HEK293T (cell line): ENCODE measurements at regions not wholly inside any gene's neighbourhood (a gene's known extent, or its start where the extent isn't known, plus 50 kb on each side); places are given as distances from the start of the nearest gene placed in this dataset.

Source experiments
- CTCF ChIA-PET: fragments of 350-600 bp; formaldehyde crosslinking; extraction: SDS; loops from one replicate; lab custom pipeline; 2021; ENCODE audit warnings: antibody characterized with exemption, inconsistent platforms; lab: Yijun Ruan, JAX
- POLR2A ChIA-PET: fragments of 350-600 bp; formaldehyde crosslinking; extraction: SDS; loops from one replicate; lab custom pipeline; 2020; ENCODE audit warnings: antibody characterized with exemption, inconsistent platforms; lab: Yijun Ruan, JAX
- DNase-seq: peaks from one replicate; pipeline ENCODE4 v3.0.0; 2012; ENCODE audit warnings: mixed read lengths; ENCODE audit errors: extremely low spot score
- ARNT ChIP-seq: fragments of 450-650 bp; IDR thresholded peaks from 2 replicates; pipeline ENCODE4 v1.6.1; 2017; ENCODE audit warnings: mild to moderate bottlenecking
- BHLHE40 ChIP-seq: fragments of 450-650 bp; IDR thresholded peaks from 2 replicates; pipeline ENCODE4 v1.6.1; 2016; ENCODE audit warnings: mild to moderate bottlenecking, moderate library complexity, borderline replicate concordance
- CTBP1 ChIP-seq: fragments of 450-650 bp; IDR thresholded peaks from 2 replicates; pipeline ENCODE4 v1.6.1; 2016; ENCODE audit warnings: borderline replicate concordance
- ELF4 ChIP-seq: fragments of 450-650 bp; IDR thresholded peaks from 2 replicates; pipeline ENCODE4 v1.6.1; 2017; ENCODE audit warnings: antibody characterized with exemption
- FOXA1 ChIP-seq: fragments of 450-650 bp; IDR thresholded peaks from 2 replicates; pipeline ENCODE4 v1.6.1; 2016; ENCODE audit warnings: mild to moderate bottlenecking
- FOXK2 ChIP-seq: fragments of 450-650 bp; IDR thresholded peaks from 2 replicates; pipeline ENCODE4 v1.6.1; 2016; ENCODE audit warnings: mild to moderate bottlenecking
- FOXM1 ChIP-seq: fragments of 450-650 bp; IDR thresholded peaks from 2 replicates; pipeline ENCODE4 v1.6.1; 2017; ENCODE audit warnings: mild to moderate bottlenecking, borderline replicate concordance
- HDGF ChIP-seq: fragments of 450-650 bp; IDR thresholded peaks from 2 replicates; pipeline ENCODE4 v1.6.1; 2017; ENCODE audit warnings: antibody characterized with exemption, borderline replicate concordance
- L3MBTL2 ChIP-seq: fragments of 450-650 bp; conservative IDR thresholded peaks from 2 replicates; pipeline ENCODE4 v1.6.1; 2016; ENCODE audit warnings: mild to moderate bottlenecking
- LEF1 ChIP-seq: fragments of 450-650 bp; IDR thresholded peaks from 2 replicates; pipeline ENCODE4 v1.6.1; 2017; ENCODE audit warnings: mild to moderate bottlenecking, borderline replicate concordance
- NFRKB ChIP-seq: fragments of 450-650 bp; IDR thresholded peaks from 2 replicates; pipeline ENCODE4 v1.6.1; 2016; ENCODE audit warnings: mild to moderate bottlenecking, moderate library complexity
- PKNOX1 ChIP-seq: fragments of 450-650 bp; IDR thresholded peaks from 2 replicates; pipeline ENCODE4 v1.6.1; 2016
- SP1 ChIP-seq: fragments of 450-650 bp; IDR thresholded peaks from 2 replicates; pipeline ENCODE4 v1.6.1; 2017
- SUZ12 ChIP-seq: fragments of 450-650 bp; IDR thresholded peaks from 2 replicates; pipeline ENCODE4 v1.6.1; 2016; ENCODE audit warnings: mild to moderate bottlenecking
- TARDBP ChIP-seq: fragments of 450-650 bp; IDR thresholded peaks from 2 replicates; pipeline ENCODE4 v1.6.1; 2016
- ZNF384 ChIP-seq: fragments of 450-650 bp; IDR thresholded peaks from 2 replicates; pipeline ENCODE4 v1.6.1; 2016

- ChIA-PET POLR2A (no interaction called here), CTCF (no interaction called here)
- TF ChIP-seq LEF1 = no peak
- no peak for TF ChIP-seq FOXA1
- TF ChIP-seq FOXM1 = no peak
- no peak for TF ChIP-seq NFRKB
- no peak for TF ChIP-seq HDGF
- no peak for TF ChIP-seq ELF4
- DNase-seq = no peak
These were observed 248.7 kb downstream of the SOX11 start for GRCh38 chr2:5940596-5941535.

- ChIA-PET CTCF (no interaction called here), POLR2A (no interaction called here)
- no peak for TF ChIP-seq FOXK2
- no peak for TF ChIP-seq CTBP1
- TF ChIP-seq L3MBTL2 = no peak
- DNase-seq = no peak
These were observed 250.0 kb downstream of the SOX11 start for GRCh38 chr2:5942204-5942603.

- TF ChIP-seq PKNOX1 (no peak), ARNT (no peak), ELF4 (no peak), SP1 (no peak), FOXA1 (no peak), FOXM1 (no peak)
- ChIA-PET POLR2A (no interaction called here), CTCF (interaction anchor here (0.6 kb wide), 1 partner anchor 1881 kb away, joined by 3 read pairs; no protein-coding TSS in a partner anchor)
- no peak for DNase-seq
These were observed 253.6 kb downstream of the SOX11 start for GRCh38 chr2:5945742-5946141.

- no peak for DNase-seq
- ChIA-PET CTCF (interaction anchor here (0.6 kb wide), 1 partner anchor 1880 kb away, joined by 3 read pairs; no protein-coding TSS in a partner anchor), POLR2A (no interaction called here)
- TF ChIP-seq CTBP1 = no peak
- no peak for TF ChIP-seq L3MBTL2
- no peak for TF ChIP-seq SP1
- TF ChIP-seq FOXA1 = no peak
- no peak for TF ChIP-seq PKNOX1
- TF ChIP-seq LEF1 = no peak
- TF ChIP-seq FOXK2 = no peak
- no peak for TF ChIP-seq ZNF384
- no peak for TF ChIP-seq HDGF
- no peak for TF ChIP-seq TARDBP
- TF ChIP-seq NFRKB = no peak
- TF ChIP-seq ELF4 = no peak
- TF ChIP-seq SUZ12 = no peak
- TF ChIP-seq FOXM1 = no peak
- no peak for TF ChIP-seq BHLHE40
- TF ChIP-seq ARNT = no peak
These were observed 254.3 kb downstream of the SOX11 start for GRCh38 chr2:5946225-5947115.

- no peak for DNase-seq
- ChIA-PET CTCF (no interaction called here), POLR2A (no interaction called here)
- no peak for TF ChIP-seq BHLHE40
- TF ChIP-seq SUZ12 = no peak
- no peak for TF ChIP-seq CTBP1
- no peak for TF ChIP-seq FOXA1
- TF ChIP-seq HDGF = no peak
- TF ChIP-seq TARDBP = no peak
- no peak for TF ChIP-seq FOXK2
- TF ChIP-seq SP1 = no peak
- TF ChIP-seq PKNOX1 = no peak
- TF ChIP-seq ZNF384 = no peak
- no peak for TF ChIP-seq LEF1
- TF ChIP-seq ARNT = no peak
- no peak for TF ChIP-seq NFRKB
- no peak for TF ChIP-seq FOXM1
- TF ChIP-seq L3MBTL2 = no peak
- TF ChIP-seq ELF4 = no peak
These were observed 258.6 kb downstream of the SOX11 start for GRCh38 chr2:5950736-5951135.

GRCh38 chr2:5951471-5951870 lies 259.3 kb downstream of the SOX11 start:
- TF ChIP-seq CTBP1 (no peak), FOXK2 (no peak), PKNOX1 (no peak), FOXA1 (no peak), BHLHE40 (no peak), SUZ12 (no peak), NFRKB (no peak), LEF1 (no peak), SP1 (no peak), ELF4 (no peak), HDGF (no peak), TARDBP (no peak), FOXM1 (no peak), L3MBTL2 (no peak), ARNT (no peak), ZNF384 (no peak)
- ChIA-PET CTCF (no interaction called here), POLR2A (no interaction called here)
- DNase-seq = no peak
